Fibroblast of the aortic adventitia (primary cell): ENCODE measurements at regions not wholly inside any gene's neighbourhood (a gene's known extent, or its start where the extent isn't known, plus 50 kb on each side); places are given as distances from the start of the nearest gene placed in this dataset.

Experiments
- DNase-seq: peaks from one replicate; pipeline ENCODE4 v3.0.0-alpha.2; 2010; ENCODE audit warnings: low read depth
- H3K4me3 ChIP-seq: 2 replicates; pipeline ENCODE4 v1.5.1; 2011; ENCODE audit warnings: low read depth, mild to moderate bottlenecking, control low read depth, low read length, moderate library complexity
- CTCF ChIP-seq: IDR thresholded peaks from 2 replicates; pipeline ENCODE4 v1.5.1; 2011; ENCODE audit warnings: mild to moderate bottlenecking, low read length, control low read depth, inconsistent platforms; ENCODE audit not compliant: insufficient read depth

DNA sequence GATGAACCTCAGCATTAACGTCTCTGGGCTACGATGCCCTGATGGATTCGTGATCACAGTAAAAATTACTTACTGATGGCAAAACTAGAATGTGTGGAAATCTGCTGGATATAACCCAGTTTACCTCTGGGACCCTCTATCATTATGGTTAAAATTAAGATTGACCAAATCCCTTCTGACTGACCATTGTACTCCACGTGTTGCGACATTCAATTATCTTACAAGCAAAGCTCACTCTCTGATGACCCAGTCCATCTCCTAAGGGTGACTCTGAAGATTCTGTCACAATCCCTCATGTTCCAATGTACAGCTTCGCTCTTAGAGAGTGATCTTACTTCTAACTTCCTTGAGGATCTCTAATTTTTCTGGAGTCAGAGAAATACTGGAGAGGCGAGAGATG, 288.5 kb upstream of the RUNX1 start:
- no peak for DNase-seq
- no peak overlapping the region for H3K4me3 ChIP-seq
- no peak for TF ChIP-seq CTCF

GRCh38 chr21:35336534-35336933, 287.4 kb upstream of the RUNX1 start:
- no peak overlapping the region for H3K4me3 ChIP-seq
- no peak for TF ChIP-seq CTCF
- no peak for DNase-seq

DNA sequence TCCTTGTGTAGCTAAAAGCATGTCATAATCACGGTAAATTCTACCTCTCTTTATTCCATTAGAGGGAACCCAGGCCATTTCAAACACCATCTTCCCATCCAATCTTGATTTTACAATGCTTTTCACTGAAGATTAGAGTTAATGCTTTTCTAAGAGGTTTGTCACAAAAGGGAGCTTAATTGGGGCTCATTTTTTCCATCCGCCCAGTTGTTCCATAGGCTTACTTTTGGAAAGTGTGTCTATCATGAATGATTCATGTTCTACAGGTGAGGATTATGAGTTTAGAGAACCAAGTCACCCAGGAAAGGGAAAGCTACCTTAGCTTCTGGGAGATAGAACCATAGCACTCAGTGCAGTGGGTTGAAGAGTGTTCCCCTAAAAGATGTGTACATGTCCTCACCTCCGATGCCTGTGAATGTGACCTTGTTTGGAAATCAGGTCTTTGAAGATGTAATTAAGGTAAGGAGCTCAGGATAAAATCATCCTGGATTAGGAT, 286.9 kb upstream of the RUNX1 start:
- no peak for TF ChIP-seq CTCF
- no peak overlapping the region for H3K4me3 ChIP-seq
- DNase-seq, result no peak

DNA sequence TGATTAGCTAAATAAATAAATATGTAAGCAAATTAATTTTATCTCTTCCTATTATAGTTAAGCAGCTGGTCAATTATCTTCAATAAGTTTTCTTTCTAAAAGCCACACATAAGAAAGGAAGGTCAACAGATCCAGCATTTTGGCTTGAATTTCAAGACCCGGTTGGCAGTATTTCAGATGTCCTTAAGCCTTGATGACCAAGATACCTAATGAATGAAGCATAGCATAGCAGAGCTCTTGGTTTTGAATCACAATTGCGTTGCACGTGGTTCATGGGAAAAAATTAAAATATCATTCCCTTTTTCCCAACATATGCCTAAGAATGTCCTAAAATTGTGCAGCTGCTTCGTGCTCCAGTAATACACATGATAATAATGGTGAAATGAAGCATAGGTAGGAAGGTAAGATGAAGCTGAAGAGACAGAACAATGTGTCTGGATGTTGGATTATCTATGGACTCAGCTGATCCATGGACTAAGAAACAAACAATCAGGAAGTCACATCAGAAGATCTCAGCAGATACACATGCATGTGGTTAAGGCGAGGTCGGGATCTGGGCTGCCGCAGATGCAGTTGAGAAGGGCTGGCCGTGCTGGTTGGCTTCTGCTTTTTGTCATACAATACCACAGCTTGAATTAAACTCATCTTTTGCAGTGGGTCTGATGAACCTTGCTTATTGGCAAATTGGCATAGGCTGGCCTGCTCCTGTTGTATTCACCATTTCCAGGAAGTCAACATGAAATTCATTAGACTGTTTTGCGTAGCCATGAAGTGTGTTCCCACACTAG, 284.9 kb upstream of the RUNX1 start:
- no peak for TF ChIP-seq CTCF
- H3K4me3 ChIP-seq, result no peak overlapping the region
- no peak for DNase-seq

DNA sequence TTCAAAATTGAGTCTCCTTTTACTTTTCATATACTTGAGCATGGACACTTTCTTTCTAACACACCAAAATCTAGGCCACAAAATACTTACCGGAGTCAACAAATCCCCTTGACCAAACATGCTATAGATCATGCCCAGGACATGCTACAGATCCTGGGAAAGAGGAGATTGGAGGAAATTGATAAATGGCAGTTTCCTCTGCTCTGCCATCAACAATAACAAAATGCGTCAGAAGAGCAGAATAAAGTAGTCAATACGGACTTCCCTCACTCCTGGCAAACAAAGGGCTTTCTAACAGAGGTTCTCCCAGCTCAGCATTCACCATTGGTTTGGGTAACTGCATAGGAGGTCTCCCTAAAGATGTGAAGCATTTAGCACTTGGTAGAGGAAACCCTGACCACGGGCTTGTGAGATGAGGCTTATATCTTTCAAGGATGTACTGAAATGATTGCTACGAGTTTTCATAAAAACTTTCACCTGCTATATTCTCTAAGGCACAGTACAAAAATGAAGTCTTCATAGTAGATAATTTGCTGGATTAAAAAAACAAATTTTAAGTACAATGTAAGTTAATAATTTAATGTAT, 283.8 kb upstream of the RUNX1 start:
- H3K4me3 ChIP-seq, result no peak overlapping the region
- DNase-seq, result no peak
- no peak for TF ChIP-seq CTCF

GRCh38 chr21:35329940-35330660, 281.0 kb upstream of the RUNX1 start:
- no peak for TF ChIP-seq CTCF
- no peak overlapping the region for H3K4me3 ChIP-seq
- DNase-seq, result peak; percentile 68
